ENCODE measurements at regions not wholly inside any gene's neighbourhood (a gene's known extent, or its start where the extent isn't known, plus 50 kb on each side); places are given as distances from the start of the nearest gene placed in this dataset.

GRCh38 chr1:61539720-61540462, 185.1 kb downstream of the TM2D1 start:
- TF ChIP-seq, protein P1, sequence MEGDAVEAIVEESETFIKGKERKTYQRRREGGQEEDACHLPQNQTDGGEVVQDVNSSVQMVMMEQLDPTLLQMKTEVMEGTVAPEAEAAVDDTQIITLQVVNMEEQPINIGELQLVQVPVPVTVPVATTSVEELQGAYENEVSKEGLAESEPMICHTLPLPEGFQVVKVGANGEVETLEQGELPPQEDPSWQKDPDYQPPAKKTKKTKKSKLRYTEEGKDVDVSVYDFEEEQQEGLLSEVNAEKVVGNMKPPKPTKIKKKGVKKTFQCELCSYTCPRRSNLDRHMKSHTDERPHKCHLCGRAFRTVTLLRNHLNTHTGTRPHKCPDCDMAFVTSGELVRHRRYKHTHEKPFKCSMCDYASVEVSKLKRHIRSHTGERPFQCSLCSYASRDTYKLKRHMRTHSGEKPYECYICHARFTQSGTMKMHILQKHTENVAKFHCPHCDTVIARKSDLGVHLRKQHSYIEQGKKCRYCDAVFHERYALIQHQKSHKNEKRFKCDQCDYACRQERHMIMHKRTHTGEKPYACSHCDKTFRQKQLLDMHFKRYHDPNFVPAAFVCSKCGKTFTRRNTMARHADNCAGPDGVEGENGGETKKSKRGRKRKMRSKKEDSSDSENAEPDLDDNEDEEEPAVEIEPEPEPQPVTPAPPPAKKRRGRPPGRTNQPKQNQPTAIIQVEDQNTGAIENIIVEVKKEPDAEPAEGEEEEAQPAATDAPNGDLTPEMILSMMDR (conservative IDR thresholded peaks at IDR 0.05; ENCODE audit: low read depth, low read length), result no peak
- no peak for TF ChIP-seq EZH2phosphoT487 (IDR thresholded peaks at IDR 0.05; ENCODE audit: borderline replicate concordance, low read length)
